RWPE2 (cell line): ENCODE measurements at regions not wholly inside any gene's neighbourhood (a gene's known extent, or its start where the extent isn't known, plus 50 kb on each side); places are given as distances from the start of the nearest gene placed in this dataset.

Experiments
- ATAC-seq: fragments of 200-7000 bp; cut with Tn5 transposase; 3 replicates; pipeline ENCODE4 v1.9.1; 2021; ENCODE audit warnings: low read depth
- DNase-seq: peaks from one replicate; pipeline ENCODE4 v3.0.0-alpha.2; 2020; ENCODE audit warnings: low spot score
- H3K27ac ChIP-seq: fragments of 450-650 bp; 2 replicates; pipeline ENCODE4 v1.5.1; 2017; ENCODE audit warnings: mild to moderate bottlenecking; ENCODE audit not compliant: poor library complexity, severe bottlenecking
- H3K27me3 ChIP-seq: fragments of 250-450 bp; sonication (Bioruptor Pico); 2 replicates; pipeline ENCODE4 v1.5.1; 2021; ENCODE audit warnings: mild to moderate bottlenecking, moderate library complexity; ENCODE audit not compliant: insufficient read depth, poor library complexity, severe bottlenecking
- H3K36me3 ChIP-seq: fragments of 250-450 bp; sonication (Bioruptor Pico); 2 replicates; pipeline ENCODE4 v1.5.1; 2020; ENCODE audit warnings: low read depth, mild to moderate bottlenecking, moderate library complexity
- H3K4me1 ChIP-seq: fragments of 250-450 bp; sonication (Bioruptor Pico); 2 replicates; pipeline ENCODE4 v1.5.1; 2021; ENCODE audit warnings: mild to moderate bottlenecking, moderate library complexity; ENCODE audit not compliant: insufficient read depth, poor library complexity, severe bottlenecking
- H3K4me3 ChIP-seq: fragments of 250-450 bp; sonication (Bioruptor Pico); 2 replicates; pipeline ENCODE4 v1.5.1; 2021; ENCODE audit warnings: mild to moderate bottlenecking, moderate library complexity; ENCODE audit not compliant: severe bottlenecking
- H3K9me3 ChIP-seq: fragments of 250-450 bp; sonication (Bioruptor Pico); 2 replicates; pipeline ENCODE4 v1.5.1; 2021; ENCODE audit warnings: mild to moderate bottlenecking, moderate library complexity; ENCODE audit not compliant: severe bottlenecking
- TF ChIP-seq, protein P1 (sequence below): fragments of 450-650 bp; IDR thresholded peaks from one replicate; pipeline ENCODE4 v1.5.1; 2017; ENCODE audit warnings: mild to moderate bottlenecking, moderate library complexity; ENCODE audit not compliant: poor library complexity, severe bottlenecking

DNA sequence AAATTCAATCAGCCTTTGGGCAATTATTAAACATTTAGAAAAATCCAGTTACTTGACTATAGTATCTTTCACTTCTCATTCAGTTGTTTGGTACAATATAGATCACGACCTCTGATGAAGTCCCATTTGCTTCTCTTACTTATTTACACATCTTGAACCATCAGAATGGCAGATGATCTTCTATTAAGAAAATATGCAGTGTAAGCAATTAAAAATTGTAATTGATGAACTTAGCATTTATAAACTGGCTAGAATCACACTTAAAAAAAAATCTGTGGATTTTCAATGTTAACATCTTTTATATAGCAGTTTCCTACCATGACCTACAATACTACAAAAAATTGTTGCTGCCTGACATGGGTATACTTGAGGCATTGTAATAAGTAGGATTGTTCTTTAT is 395.5 kb upstream of the CNTN4 start:
- no peak overlapping the region for H3K4me3 ChIP-seq
- ATAC-seq (no peak), DNase-seq (no peak)
- H3K36me3 ChIP-seq: no peaks in the 10 kb centered on the region
- H3K27ac ChIP-seq: no peak overlapping the region
- H3K27me3 ChIP-seq: no peaks in the 10 kb centered on the region
- TF ChIP-seq, protein P1, sequence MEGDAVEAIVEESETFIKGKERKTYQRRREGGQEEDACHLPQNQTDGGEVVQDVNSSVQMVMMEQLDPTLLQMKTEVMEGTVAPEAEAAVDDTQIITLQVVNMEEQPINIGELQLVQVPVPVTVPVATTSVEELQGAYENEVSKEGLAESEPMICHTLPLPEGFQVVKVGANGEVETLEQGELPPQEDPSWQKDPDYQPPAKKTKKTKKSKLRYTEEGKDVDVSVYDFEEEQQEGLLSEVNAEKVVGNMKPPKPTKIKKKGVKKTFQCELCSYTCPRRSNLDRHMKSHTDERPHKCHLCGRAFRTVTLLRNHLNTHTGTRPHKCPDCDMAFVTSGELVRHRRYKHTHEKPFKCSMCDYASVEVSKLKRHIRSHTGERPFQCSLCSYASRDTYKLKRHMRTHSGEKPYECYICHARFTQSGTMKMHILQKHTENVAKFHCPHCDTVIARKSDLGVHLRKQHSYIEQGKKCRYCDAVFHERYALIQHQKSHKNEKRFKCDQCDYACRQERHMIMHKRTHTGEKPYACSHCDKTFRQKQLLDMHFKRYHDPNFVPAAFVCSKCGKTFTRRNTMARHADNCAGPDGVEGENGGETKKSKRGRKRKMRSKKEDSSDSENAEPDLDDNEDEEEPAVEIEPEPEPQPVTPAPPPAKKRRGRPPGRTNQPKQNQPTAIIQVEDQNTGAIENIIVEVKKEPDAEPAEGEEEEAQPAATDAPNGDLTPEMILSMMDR: no peak
- no peaks in the 10 kb centered on the region for H3K4me1 ChIP-seq
- H3K9me3 ChIP-seq: no peaks in the 10 kb centered on the region

DNA sequence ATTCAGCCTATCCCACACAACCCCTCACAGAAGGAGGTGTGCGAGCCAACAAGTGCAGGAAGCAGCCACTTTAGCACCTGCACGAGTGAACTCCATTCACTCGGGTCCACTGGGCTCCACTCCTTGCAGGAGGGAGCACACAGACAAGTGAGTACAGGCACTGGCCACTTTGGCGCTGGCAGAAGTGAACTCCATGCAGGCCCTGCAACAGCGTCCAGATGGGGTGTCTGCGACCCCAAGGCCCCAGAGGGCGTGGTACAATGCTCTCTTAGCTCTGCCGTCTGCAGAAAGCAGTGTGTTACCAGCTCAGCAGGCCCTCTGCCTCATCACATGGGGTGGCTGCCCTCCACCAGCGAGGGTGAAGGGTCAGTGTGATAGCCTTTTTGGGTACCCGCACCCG is 388.0 kb upstream of the CNTN4 start:
- TF ChIP-seq, protein P1: no peak
- H3K27me3 ChIP-seq: no peaks in the 10 kb centered on the region
- H3K27ac ChIP-seq: no peak overlapping the region
- no peaks in the 10 kb centered on the region for H3K36me3 ChIP-seq
- ATAC-seq: no peak
- no peak overlapping the region for H3K4me3 ChIP-seq
- no peak for DNase-seq
- no peaks in the 10 kb centered on the region for H3K9me3 ChIP-seq
- H3K4me1 ChIP-seq: no peaks in the 10 kb centered on the region

DNA sequence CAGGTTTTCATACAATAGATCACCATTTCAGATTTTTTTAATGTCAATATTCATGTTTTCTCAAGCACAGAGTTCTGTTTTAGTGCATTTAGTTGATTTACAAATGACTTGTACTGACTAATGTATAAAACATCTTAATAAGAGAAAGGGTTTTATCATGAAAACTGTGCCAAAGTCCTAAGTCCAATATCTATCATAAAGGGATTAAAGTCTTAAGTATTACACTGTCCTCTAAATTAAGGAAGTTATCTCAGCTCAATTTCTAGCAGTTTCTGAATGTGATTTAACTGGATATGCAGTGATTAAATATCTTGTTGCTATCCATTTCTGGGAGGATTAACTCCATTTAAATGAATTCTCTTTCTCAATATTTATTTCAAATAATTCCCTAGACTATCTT is 381.1 kb upstream of the CNTN4 start:
- no peaks in the 10 kb centered on the region for H3K36me3 ChIP-seq
- DNase-seq (no peak), ATAC-seq (no peak)
- TF ChIP-seq, protein P1: no peak
- H3K9me3 ChIP-seq: no peaks in the 10 kb centered on the region
- H3K27me3 ChIP-seq: no peaks in the 10 kb centered on the region
- H3K4me3 ChIP-seq: no peak overlapping the region
- no peaks in the 10 kb centered on the region for H3K4me1 ChIP-seq
- no peak overlapping the region for H3K27ac ChIP-seq

DNA sequence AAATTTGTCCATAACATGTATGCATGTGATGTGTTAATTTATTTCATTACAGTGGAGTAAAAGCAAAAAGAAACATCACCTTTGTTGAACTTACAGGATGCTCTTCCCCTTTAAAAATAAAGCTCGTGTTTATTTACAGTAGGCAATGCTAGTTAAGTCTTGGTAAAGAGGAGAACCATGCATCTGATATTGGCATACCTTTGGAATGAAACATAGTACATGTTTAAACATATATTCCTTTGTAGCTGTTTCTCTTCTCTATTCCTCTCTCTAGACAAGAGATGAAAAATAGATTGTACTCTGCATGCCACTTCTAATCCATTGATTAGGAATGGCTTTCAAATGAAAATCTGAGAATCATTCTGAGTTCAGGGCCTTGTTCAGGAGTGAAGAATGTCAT is 374.9 kb upstream of the CNTN4 start:
- Histone ChIP-seq H3K27me3 (no peaks in the 10 kb centered on the region), H3K27ac (no peak overlapping the region), H3K4me3 (no peak overlapping the region), H3K9me3 (peaks cover 2% of the 10 kb centered on the region), H3K4me1 (no peaks in the 10 kb centered on the region), H3K36me3 (no peaks in the 10 kb centered on the region)
- ATAC-seq (no peak), DNase-seq (no peak)
- TF ChIP-seq, protein P1: no peak

DNA sequence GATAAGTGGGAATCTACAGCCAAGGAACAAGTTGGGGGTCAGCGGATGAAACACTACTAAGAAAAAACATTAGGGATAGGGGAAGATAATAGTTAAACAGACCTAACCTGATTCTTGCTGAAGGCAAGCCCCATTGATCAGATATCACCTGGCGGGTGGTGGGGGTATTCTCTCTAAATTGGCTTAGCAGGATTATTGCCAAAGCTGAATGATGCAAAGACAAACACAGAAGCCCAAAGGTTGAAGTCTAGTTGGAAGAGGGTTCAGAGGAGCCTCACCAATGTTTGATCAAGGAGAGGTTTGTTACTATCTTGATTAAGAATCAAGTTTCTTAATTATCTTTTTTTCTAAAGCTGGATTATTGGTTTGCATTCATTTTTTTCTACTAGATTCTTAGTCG is 371.9 kb upstream of the CNTN4 start:
- H3K9me3 ChIP-seq: peaks cover 2% of the 10 kb centered on the region
- no peak overlapping the region for H3K27ac ChIP-seq
- no peak for DNase-seq
- ATAC-seq: no peak
- H3K4me1 ChIP-seq: no peaks in the 10 kb centered on the region
- no peak overlapping the region for H3K4me3 ChIP-seq
- H3K27me3 ChIP-seq: no peaks in the 10 kb centered on the region
- TF ChIP-seq, protein P1: no peak
- H3K36me3 ChIP-seq: no peaks in the 10 kb centered on the region
